ENCODE measurements at regions not wholly inside any gene's neighbourhood (a gene's known extent, or its start where the extent isn't known, plus 50 kb on each side); places are given as distances from the start of the nearest gene placed in this dataset.

GRCh38 chr5:167863883-167864282 lies 427.6 kb upstream of the WWC1 start:
- Histone ChIP-seq H3K27me3 (ENCODE audit: insufficient read depth, low read length) (no peaks in the 10 kb centered on the region), H3K27ac (ENCODE audit: low read depth, low read length) (no peak overlapping the region), H3K9me3 (ENCODE audit: low read depth, low read length) (no peaks in the 10 kb centered on the region), H3K79me2 (ENCODE audit: insufficient read depth, low read length) (no peaks in the 10 kb centered on the region), H4K20me1 (ENCODE audit: insufficient read depth, low read length) (no peaks in the 10 kb centered on the region), H3K36me3 (ENCODE audit: insufficient read depth, low read length) (no peaks in the 10 kb centered on the region), H3K4me2 (ENCODE audit: insufficient read depth, low read length) (no peak overlapping the region), H2AFZ (ENCODE audit: low read length) (no peak overlapping the region), H3K4me3 (ENCODE audit: insufficient read depth, low read length) (no peak overlapping the region), H3K4me1 (ENCODE audit: insufficient read depth, low read length) (no peaks in the 10 kb centered on the region)
- DNase-seq (ENCODE audit: insufficient read length, low spot score, missing footprints) = no peak
- no peak for TF ChIP-seq CTCF (IDR thresholded peaks at IDR 0.05; ENCODE audit: extremely low read depth, low read depth, low read length)

- H3K4me2 ChIP-seq (ENCODE audit: insufficient read depth, low read length) = no peak overlapping the region
- no peaks in the 10 kb centered on the region for H3K4me1 ChIP-seq (ENCODE audit: insufficient read depth, low read length)
- no peak overlapping the region for H2AFZ ChIP-seq (ENCODE audit: low read length)
- H3K27ac ChIP-seq (ENCODE audit: low read depth, low read length) = no peak overlapping the region
- no peaks in the 10 kb centered on the region for H3K9me3 ChIP-seq (ENCODE audit: low read depth, low read length)
- no peak overlapping the region for H3K4me3 ChIP-seq (ENCODE audit: insufficient read depth, low read length)
- no peaks in the 10 kb centered on the region for H4K20me1 ChIP-seq (ENCODE audit: insufficient read depth, low read length)
- no peak for DNase-seq (ENCODE audit: insufficient read length, low spot score, missing footprints)
- H3K79me2 ChIP-seq (ENCODE audit: insufficient read depth, low read length) = no peaks in the 10 kb centered on the region
- no peaks in the 10 kb centered on the region for H3K36me3 ChIP-seq (ENCODE audit: insufficient read depth, low read length)
- no peaks in the 10 kb centered on the region for H3K27me3 ChIP-seq (ENCODE audit: insufficient read depth, low read length)
- TF ChIP-seq CTCF (IDR thresholded peaks at IDR 0.05; ENCODE audit: extremely low read depth, low read depth, low read length) = no peak
These were observed 426.6 kb upstream of the WWC1 start for GRCh38 chr5:167864801-167865200.

GRCh38 chr5:167866797-167867196 lies 424.6 kb upstream of the WWC1 start:
- no peaks in the 10 kb centered on the region for H4K20me1 ChIP-seq (ENCODE audit: insufficient read depth, low read length)

GRCh38 chr5:167867281-167867680 lies 424.2 kb upstream of the WWC1 start:
- no peaks in the 10 kb centered on the region for H3K27me3 ChIP-seq (ENCODE audit: insufficient read depth, low read length)
- no peaks in the 10 kb centered on the region for H3K4me1 ChIP-seq (ENCODE audit: insufficient read depth, low read length)
- no peak for TF ChIP-seq CTCF (IDR thresholded peaks at IDR 0.05; ENCODE audit: extremely low read depth, low read depth, low read length)
- no peak overlapping the region for H3K4me3 ChIP-seq (ENCODE audit: insufficient read depth, low read length)
- no peak for DNase-seq (ENCODE audit: insufficient read length, low spot score, missing footprints)
- no peak overlapping the region for H3K27ac ChIP-seq (ENCODE audit: low read depth, low read length)
- no peaks in the 10 kb centered on the region for H3K79me2 ChIP-seq (ENCODE audit: insufficient read depth, low read length)
- no peak overlapping the region for H2AFZ ChIP-seq (ENCODE audit: low read length)
- H4K20me1 ChIP-seq (ENCODE audit: insufficient read depth, low read length) = no peaks in the 10 kb centered on the region
- no peaks in the 10 kb centered on the region for H3K36me3 ChIP-seq (ENCODE audit: insufficient read depth, low read length)
- H3K9me3 ChIP-seq (ENCODE audit: low read depth, low read length) = no peaks in the 10 kb centered on the region
- no peak overlapping the region for H3K4me2 ChIP-seq (ENCODE audit: insufficient read depth, low read length)

More at GRCh38 chr5:167866797-167867196, 424.6 kb upstream of the WWC1 start:
- H3K4me1 ChIP-seq (ENCODE audit: insufficient read depth, low read length) = no peaks in the 10 kb centered on the region
- no peaks in the 10 kb centered on the region for H3K27me3 ChIP-seq (ENCODE audit: insufficient read depth, low read length)
- no peaks in the 10 kb centered on the region for H3K79me2 ChIP-seq (ENCODE audit: insufficient read depth, low read length)
- no peaks in the 10 kb centered on the region for H3K36me3 ChIP-seq (ENCODE audit: insufficient read depth, low read length)
- H2AFZ ChIP-seq (ENCODE audit: low read length) = no peak overlapping the region
- TF ChIP-seq CTCF (IDR thresholded peaks at IDR 0.05; ENCODE audit: extremely low read depth, low read depth, low read length) = no peak
- no peaks in the 10 kb centered on the region for H3K9me3 ChIP-seq (ENCODE audit: low read depth, low read length)
- DNase-seq (ENCODE audit: insufficient read length, low spot score, missing footprints) = no peak
- no peak overlapping the region for H3K27ac ChIP-seq (ENCODE audit: low read depth, low read length)
- H3K4me3 ChIP-seq (ENCODE audit: insufficient read depth, low read length) = no peak overlapping the region
- no peak overlapping the region for H3K4me2 ChIP-seq (ENCODE audit: insufficient read depth, low read length)
